HG03280 (cell line): ENCODE measurements at regions not wholly inside any gene's neighbourhood (a gene's known extent, or its start where the extent isn't known, plus 50 kb on each side); places are given as distances from the start of the nearest gene placed in this dataset.

Source experiments
- ATAC-seq: cut with Tn5 transposase; IDR thresholded peaks from one replicate; pipeline ENCODE4 v1.9.1; 2021; ENCODE audit warnings: mild to moderate bottlenecking, moderate library complexity; ENCODE audit not compliant: unreplicated experiment

DNA sequence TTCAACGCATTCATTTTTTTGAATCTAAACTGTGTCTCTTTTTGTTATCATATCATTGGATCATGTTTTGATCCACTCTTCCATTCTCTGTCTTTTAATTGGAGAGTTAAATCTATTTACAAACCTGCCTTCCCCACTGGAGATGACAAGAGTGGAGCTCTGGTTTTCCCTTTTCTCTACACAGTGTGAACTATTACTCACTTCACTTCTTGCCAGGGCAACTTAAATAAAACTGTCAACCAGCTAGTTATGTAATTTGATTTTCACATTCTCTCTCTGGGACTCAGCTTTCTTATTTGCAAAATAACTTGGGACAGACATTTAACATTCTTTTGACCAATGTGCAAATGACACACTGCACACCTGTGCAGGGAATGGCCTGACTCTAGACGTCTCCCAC, 230.8 kb upstream of the CST7 start:
- no peak for ATAC-seq

DNA sequence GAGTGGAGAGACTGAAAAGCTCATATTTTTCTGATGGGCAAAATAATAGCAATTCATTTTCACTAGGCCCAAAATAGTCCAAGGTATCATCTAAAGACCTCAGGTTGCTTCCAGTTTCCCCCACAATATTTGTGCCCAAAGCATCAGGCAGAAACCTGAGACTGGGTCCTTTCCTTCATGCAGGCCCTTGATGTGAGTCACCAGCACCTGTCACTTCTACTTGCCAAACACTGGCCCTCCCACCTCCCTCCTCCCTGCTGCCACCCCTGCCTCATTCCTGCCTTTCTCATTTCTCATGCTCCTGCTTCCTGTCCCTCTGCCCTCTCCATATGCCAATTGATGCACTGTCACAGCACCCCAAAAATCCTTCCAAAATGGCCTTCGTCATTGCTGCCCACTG, 230.4 kb upstream of the CST7 start:
- ATAC-seq: no peak

- ATAC-seq: no peak
These were observed 228.1 kb upstream of the CST7 start for GRCh38 chr20:24720957-24721356.

DNA sequence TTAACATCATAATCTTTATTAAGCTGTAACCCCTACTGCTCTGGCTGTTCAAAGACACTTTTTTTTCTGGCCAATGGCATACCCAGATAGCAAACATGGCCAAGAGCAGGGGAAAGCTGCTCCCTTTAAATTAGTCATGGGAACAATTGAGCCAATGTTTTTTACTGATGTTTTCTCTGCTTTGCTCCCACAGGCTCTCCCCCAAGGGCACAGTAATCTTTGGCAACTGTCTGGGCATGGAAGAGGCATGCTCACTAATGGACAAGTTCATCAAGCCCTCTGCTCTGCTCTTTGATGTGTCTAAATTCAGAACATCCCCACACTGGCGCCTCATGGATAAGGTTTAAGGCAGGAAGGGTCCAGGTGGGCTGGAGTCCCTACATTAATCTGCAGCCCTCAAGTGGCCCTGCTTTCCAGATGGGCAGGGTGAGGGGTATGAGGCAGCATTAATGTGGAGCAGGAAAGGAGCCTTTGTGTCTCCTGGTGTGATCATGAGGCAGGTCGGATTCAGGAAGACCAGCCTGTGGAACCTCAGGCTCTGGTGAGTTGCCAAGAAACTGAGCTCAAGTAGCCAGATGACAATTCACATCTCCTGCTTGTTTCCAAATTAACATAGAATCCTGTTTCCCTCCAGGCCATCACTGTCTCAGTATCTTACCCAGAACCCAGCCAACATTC, 227.0 kb upstream of the CST7 start:
- no peak for ATAC-seq

DNA sequence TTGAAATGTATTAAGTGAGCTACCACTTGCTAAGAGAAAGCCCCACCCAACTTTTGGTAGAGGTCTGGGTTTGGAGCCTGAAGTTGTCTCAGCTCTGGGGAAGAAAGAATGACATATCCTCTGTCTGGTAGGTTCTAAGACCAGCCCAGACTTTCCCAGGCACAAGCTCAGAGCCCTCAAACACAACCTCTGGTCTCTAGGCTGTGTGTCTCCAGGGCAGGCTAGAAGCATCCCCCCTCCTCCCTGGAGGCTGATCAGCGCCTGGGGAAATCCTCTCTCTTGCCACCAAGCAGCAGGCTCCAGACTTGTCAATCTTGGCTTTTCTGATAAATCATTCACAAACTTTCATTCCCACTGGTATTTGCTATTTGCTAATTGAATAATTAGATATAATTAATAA, 226.5 kb upstream of the CST7 start:
- no peak for ATAC-seq

GRCh38 chr20:24723186-24723585, 225.9 kb upstream of the CST7 start:
- ATAC-seq: no peak

DNA sequence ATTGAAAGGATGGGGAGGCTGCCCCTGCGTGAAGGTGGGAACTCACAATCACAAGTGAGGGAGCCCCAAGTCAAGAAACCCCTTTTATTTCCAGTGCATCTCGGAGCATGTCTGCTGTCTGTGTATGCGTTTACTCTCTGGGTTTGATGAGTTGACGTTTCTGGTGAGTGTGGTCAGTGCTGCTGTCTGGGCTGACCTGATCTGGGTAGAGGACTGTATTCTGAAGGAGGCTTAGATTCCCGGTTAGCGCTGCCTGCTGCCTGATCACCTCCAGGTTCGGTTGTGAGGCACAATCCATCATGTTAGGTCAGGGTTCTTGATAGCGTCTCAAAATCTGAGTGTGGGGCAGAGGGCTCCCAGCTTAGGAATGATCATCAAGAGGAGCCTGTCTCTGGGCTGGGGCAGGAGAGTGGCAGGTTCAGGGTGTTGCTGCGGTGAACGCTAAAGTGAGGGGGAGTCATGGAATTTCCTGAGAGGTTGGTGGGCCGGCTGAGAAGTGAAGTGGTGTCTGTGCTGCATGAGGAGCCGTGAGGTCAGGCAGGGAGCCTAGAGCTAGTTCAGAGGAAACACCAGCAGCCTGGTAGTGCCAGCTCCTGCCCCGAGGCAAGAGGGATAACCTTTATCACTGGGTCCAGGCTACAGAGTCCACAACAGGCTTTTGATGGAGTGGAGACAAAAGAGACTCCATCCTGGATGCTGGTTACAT, 225.3 kb upstream of the CST7 start:
- ATAC-seq: no peak

GRCh38 chr20:24724982-24725533, 224.0 kb upstream of the CST7 start:
- no peak for ATAC-seq

GRCh38 chr20:24727795-24728194, 221.3 kb upstream of the CST7 start:
- no peak for ATAC-seq

GRCh38 chr20:24729896-24730605, 219.0 kb upstream of the CST7 start:
- no peak for ATAC-seq

- ATAC-seq: no peak
These were observed 218.3 kb upstream of the CST7 start for GRCh38 chr20:24730750-24731149.

GRCh38 chr20:24731312-24731711, 217.8 kb upstream of the CST7 start:
- no peak for ATAC-seq

GRCh38 chr20:24732076-24732475, 217.0 kb upstream of the CST7 start:
- ATAC-seq: no peak

GRCh38 chr20:24732599-24732998, 216.5 kb upstream of the CST7 start:
- ATAC-seq: no peak

DNA sequence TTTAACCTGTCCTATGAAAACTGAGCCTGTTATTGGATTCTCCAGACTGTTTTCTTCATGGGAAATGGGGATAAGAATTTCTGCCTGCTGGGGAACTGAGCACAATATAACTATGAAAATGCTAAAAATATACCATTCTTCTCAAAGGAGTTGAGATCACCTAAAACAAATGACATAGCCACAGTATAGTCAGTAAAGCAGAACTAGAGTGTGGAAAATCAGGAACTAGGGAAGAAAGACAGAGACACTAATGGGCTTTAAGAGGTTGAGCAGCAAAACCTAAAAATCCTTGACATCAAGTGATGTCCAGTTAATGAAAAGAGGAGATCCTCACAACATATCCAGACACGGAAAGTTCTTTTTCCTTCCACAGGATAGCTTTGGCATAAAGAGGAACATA, 215.7 kb upstream of the CST7 start:
- no peak for ATAC-seq

GRCh38 chr20:24734139-24734538, 214.9 kb upstream of the CST7 start:
- ATAC-seq: no peak

GRCh38 chr20:24735263-24735662, 213.8 kb upstream of the CST7 start:
- no peak for ATAC-seq

GRCh38 chr20:24736131-24736843, 212.8 kb upstream of the CST7 start:
- no peak for ATAC-seq

- no peak for ATAC-seq
These were observed 212.2 kb upstream of the CST7 start for GRCh38 chr20:24736844-24737211.

DNA sequence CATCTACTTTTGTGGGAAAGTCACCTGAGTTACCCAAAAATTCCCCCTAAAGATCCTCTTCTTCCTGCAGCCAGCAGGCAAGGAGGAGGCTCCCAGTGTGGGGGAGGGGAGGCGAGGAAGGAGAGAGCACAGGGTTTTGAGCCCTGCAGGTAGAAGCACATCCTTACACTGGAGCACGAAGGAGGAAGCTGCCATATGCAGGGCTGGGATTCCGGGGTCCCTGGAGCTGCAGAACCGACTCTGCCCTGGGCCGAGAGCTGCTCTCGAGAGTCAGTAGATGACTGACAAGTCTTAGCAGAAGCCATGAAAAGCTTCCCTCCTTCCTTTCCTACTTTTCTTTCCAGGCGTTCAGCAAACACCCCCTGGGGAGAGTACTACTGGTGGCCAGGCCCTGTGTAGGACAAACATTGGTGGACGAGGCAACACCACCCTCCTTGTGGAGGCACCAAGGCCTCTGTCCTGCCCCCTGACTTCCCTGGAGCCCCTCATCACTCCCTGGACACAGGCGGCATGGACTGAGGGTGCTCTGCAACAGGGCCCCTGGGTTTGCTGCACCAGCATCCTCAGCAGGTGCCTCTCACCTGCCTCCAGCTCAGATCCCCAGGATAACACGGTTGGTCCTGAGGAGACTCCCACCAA, 211.7 kb upstream of the CST7 start:
- no peak for ATAC-seq
